A673 (cell line): ENCODE measurements at regions not wholly inside any gene's neighbourhood (a gene's known extent, or its start where the extent isn't known, plus 50 kb on each side); places are given as distances from the start of the nearest gene placed in this dataset.

Experiments
- CTCF ChIP-seq: fragments of 300-800, 200-600 bp; sonication (generic); conservative IDR thresholded peaks from 2 replicates; pipeline ENCODE4 v1.5.1; 2017; ENCODE audit warnings: low read depth, mild to moderate bottlenecking, antibody characterized with exemption, low read length, moderate library complexity, mixed read lengths
- EZH2 ChIP-seq: fragments of 200-600 bp; sonication (generic); IDR thresholded peaks from 2 replicates; pipeline ENCODE4 v1.6.1; 2017; ENCODE audit warnings: borderline replicate concordance, low read depth, mild to moderate bottlenecking, mixed read lengths, antibody characterized with exemption, low read length; ENCODE audit not compliant: poor library complexity, severe bottlenecking

DNA sequence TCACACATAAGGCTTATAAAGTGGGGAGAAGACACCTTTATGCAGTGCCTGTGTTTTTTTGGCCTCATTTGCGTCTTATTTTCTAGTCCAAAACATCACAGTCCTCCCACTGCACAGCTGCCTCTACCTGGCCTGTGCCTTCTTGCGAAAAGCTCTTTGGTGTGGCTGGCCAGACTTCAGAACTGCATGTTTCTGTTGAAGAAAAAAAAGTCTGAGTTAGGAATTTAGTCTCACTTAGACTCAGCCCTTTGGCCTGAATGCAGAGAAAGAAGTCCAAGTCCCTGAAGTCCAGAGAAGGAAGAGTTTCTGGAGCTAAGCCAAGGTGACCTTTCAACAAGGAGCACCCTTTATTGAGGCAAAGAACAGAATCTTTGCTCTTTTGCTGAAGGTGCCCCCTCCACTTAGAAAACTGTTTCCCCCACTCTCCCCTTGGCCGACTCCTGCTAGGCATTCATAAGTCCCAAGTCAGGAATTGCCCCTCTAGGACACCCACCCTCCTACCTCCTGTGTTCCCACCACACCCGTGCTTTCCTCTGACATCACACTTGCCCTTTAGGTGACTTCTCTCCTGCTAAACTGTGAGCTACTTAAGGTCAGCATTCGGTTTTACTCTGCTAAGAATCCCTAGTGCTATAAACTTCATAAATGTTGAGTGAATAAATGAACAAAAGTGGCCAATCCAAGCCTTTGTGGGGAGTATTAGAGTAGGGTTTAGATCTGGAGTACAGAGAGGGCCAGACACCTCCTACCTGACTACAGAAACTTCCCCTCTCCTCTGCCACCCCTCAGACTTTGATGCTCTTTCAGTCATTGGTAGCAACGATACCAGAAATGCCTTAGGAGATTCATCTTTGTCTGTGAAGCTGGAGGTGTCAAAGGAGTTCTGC is 226.8 kb downstream of the LACC1 start:
- no peak for TF ChIP-seq CTCF
- TF ChIP-seq EZH2, result no peak
